Globus pallidus (tissue), 1 donor: ENCODE measurements at regions not wholly inside any gene's neighbourhood (a gene's known extent, or its start where the extent isn't known, plus 50 kb on each side); places are given as distances from the start of the nearest gene placed in this dataset.

Source experiments
- DNase-seq: peaks from one replicate; pipeline ENCODE4 v3.0.0-alpha.2; 2015; ENCODE audit warnings: low spot score

- DNase-seq, result no peak
These were observed 170.1 kb downstream of the INHBB start for GRCh38 chr2:120515759-120516678.

- no peak for DNase-seq
These were observed 170.9 kb downstream of the INHBB start for GRCh38 chr2:120516679-120517314.

- DNase-seq, result no peak
These were observed 172.0 kb downstream of the INHBB start for GRCh38 chr2:120517751-120518469.

- DNase-seq, result no peak
These were observed 172.9 kb downstream of the INHBB start for GRCh38 chr2:120518819-120519218.

GRCh38 chr2:120519469-120519868 lies 173.5 kb downstream of the INHBB start:
- DNase-seq, result no peak

- DNase-seq, result no peak
These were observed 174.5 kb downstream of the INHBB start for GRCh38 chr2:120520454-120520853.

GRCh38 chr2:120520929-120521912 lies 175.3 kb downstream of the INHBB start:
- peak; percentile 9 for DNase-seq

GRCh38 chr2:120522151-120522751 lies 176.3 kb downstream of the INHBB start:
- no peak for DNase-seq

- DNase-seq, result no peak
These were observed 177.8 kb downstream of the INHBB start for GRCh38 chr2:120523766-120524165.

GRCh38 chr2:120524174-120524573 lies 178.2 kb downstream of the INHBB start:
- DNase-seq, result no peak

GRCh38 chr2:120525056-120526046 lies 179.4 kb downstream of the INHBB start:
- DNase-seq, result no peak

GRCh38 chr2:120526047-120526562 lies 180.2 kb downstream of the INHBB start:
- DNase-seq, result no peak

GRCh38 chr2:120526997-120527945 lies 181.3 kb downstream of the INHBB start:
- DNase-seq, result no peak

- no peak for DNase-seq
These were observed 182.2 kb downstream of the INHBB start for GRCh38 chr2:120528051-120528692.

GRCh38 chr2:120528693-120529076 lies 182.7 kb downstream of the INHBB start:
- DNase-seq, result no peak

- DNase-seq, result no peak
These were observed 184.8 kb downstream of the INHBB start for GRCh38 chr2:120530781-120531180.

GRCh38 chr2:120531365-120531764 lies 185.4 kb downstream of the INHBB start:
- no peak for DNase-seq
